ENCODE measurements at regions not wholly inside any gene's neighbourhood (a gene's known extent, or its start where the extent isn't known, plus 50 kb on each side); places are given as distances from the start of the nearest gene placed in this dataset.

- H4K20me1 ChIP-seq (ENCODE audit: control insufficient read depth, insufficient read depth, insufficient read length) = no peaks in the 10 kb centered on the region
- no peak overlapping the region for H4K91ac ChIP-seq (ENCODE audit: insufficient read length, low read depth, low read length)
- no peak overlapping the region for H3K18ac ChIP-seq (ENCODE audit: insufficient read length, low read depth, low read length)
- H3K23ac ChIP-seq (ENCODE audit: insufficient read length, low read depth, low read length) = no peak overlapping the region
- no peaks in the 10 kb centered on the region for H3K9me3 ChIP-seq (ENCODE audit: control insufficient read depth, low read depth, low read length)
- Mint-ChIP-seq H3K36me3 (ENCODE audit: insufficient read depth in 1 of 3, low read depth in 3 of 3) (peaks cover 12 to 53% (median 13%) of the 10 kb centered on the region in 3 experiments), H3K27me3 (ENCODE audit: low read depth) (no peaks in the 10 kb centered on the region), H3K4me1 (peaks cover 8 to 10% of the 10 kb centered on the region in 2 experiments; a peak in 3 of 4 replicates), H3K4me3 (no peak overlapping the region), H3K27ac (no peak overlapping the region), H3K9me3 (peaks cover 23 to 24% of the 10 kb centered on the region in 2 experiments)
- H2BK120ac ChIP-seq (ENCODE audit: low read depth, low read length, poor library complexity, severe bottlenecking) = no peak overlapping the region
- H3K27me3 ChIP-seq (ENCODE audit: insufficient read depth, low read length) = no peaks in the 10 kb centered on the region
- no peak overlapping the region for H3K9ac ChIP-seq (ENCODE audit: extremely low read depth, insufficient read length, low read length)
- DNase-seq = no peak
- H4K5ac ChIP-seq (ENCODE audit: insufficient read length, low read depth, low read length) = no peak overlapping the region
- H3K4ac ChIP-seq (ENCODE audit: low read depth, low read length) = no peak overlapping the region
- no peaks in the 10 kb centered on the region for H3K23me2 ChIP-seq (ENCODE audit: insufficient read length, low read depth, low read length, poor library complexity, severe bottlenecking)
- H4K8ac ChIP-seq (replicated peaks; ENCODE audit: insufficient read length, low read depth, low read length) = no peak overlapping the region
- H2BK15ac ChIP-seq (ENCODE audit: low read depth, low read length) = no peak overlapping the region
- no peak overlapping the region for H3K14ac ChIP-seq (ENCODE audit: insufficient read depth, low read length)
- no peak for TF ChIP-seq CTCF (conservative IDR thresholded peaks at IDR 0.05)
- H3K27ac ChIP-seq (ENCODE audit: insufficient read length, low read depth, low read length) = no peak overlapping the region
- H2BK12ac ChIP-seq (ENCODE audit: insufficient read length, low read depth, low read length) = no peak overlapping the region
- H3K79me1 ChIP-seq (ENCODE audit: insufficient read depth, low read depth, low read length, poor library complexity, severe bottlenecking) = no peaks in the 10 kb centered on the region
- H3K56ac ChIP-seq (ENCODE audit: insufficient read length, low read depth, low read length) = no peak overlapping the region
- no peak overlapping the region for H2AFZ ChIP-seq (ENCODE audit: low read length)
- H3K79me2 ChIP-seq (ENCODE audit: insufficient read depth, low read length) = no peaks in the 10 kb centered on the region; the same call in 1 of the 2 replicates
- H2BK20ac ChIP-seq (ENCODE audit: low read depth, low read length, poor library complexity, severe bottlenecking) = no peak overlapping the region
- no peak overlapping the region for H2BK5ac ChIP-seq (ENCODE audit: insufficient read length, low read length)
- no peaks in the 10 kb centered on the region for H3K4me1 ChIP-seq (ENCODE audit: insufficient read depth, low read length)
- H2AK5ac ChIP-seq (ENCODE audit: insufficient read length, low read length) = no peak overlapping the region
- no peak overlapping the region for H3K4me2 ChIP-seq (ENCODE audit: insufficient read depth, insufficient read length, low read length)
- H3T11ph ChIP-seq (ENCODE audit: low read length) = no peak overlapping the region
Observed at GRCh38 chr5:94064025-94064424, 322.6 kb upstream of the POU5F2 start.

Measured in H9 (cell line).